ENCODE measurements at regions not wholly inside any gene's neighbourhood (a gene's known extent, or its start where the extent isn't known, plus 50 kb on each side); places are given as distances from the start of the nearest gene placed in this dataset.

GRCh38 chr3:152146461-152146860 lies 122.3 kb upstream of the MBNL1 start (continued):
- TF ChIP-seq E2F5 (CRISPR knock-in tag; IDR thresholded peaks at IDR 0.05) (no peak), CREM (CRISPR knock-in tag; IDR thresholded peaks at IDR 0.05) (no peak), ETV6 (CRISPR knock-in tag; IDR thresholded peaks at IDR 0.05) (no peak), USF2 (CRISPR knock-in tag; IDR thresholded peaks at IDR 0.05) (no peak), IRF1 (CRISPR knock-in tag; IDR thresholded peaks at IDR 0.05) (no peak), ATF3 (CRISPR knock-in tag; conservative IDR thresholded peaks at IDR 0.05) (no peak)

- Mint-ChIP-seq H3K36me3 (no peaks in the 10 kb centered on the region), H3K27ac (no peak overlapping the region), H3K4me3 (no peak overlapping the region), H3K27me3 (ENCODE audit: low read depth) (no peaks in the 10 kb centered on the region), H3K4me1 (peaks cover 33% of the 10 kb centered on the region), H3K9me3 (no peaks in the 10 kb centered on the region; the same call in 1 of the 2 replicates)
- DNase-seq (ENCODE audit: low spot score), result no peak
- ChIA-PET CTCF (no interaction called here), POLR2A (no interaction called here)
- no peak for ATAC-seq
- no peak for TF ChIP-seq ZBTB43 (CRISPR knock-in tag; IDR thresholded peaks at IDR 0.05)
- TF ChIP-seq CTCF (IDR thresholded peaks at IDR 0.05), result no peak
- no peak for TF ChIP-seq NR3C1 (CRISPR knock-in tag; conservative IDR thresholded peaks at IDR 0.05; ENCODE audit: low read depth)
- no peak for TF ChIP-seq ZNF219 (CRISPR knock-in tag; IDR thresholded peaks at IDR 0.05; ENCODE audit: borderline replicate concordance)
- TF ChIP-seq NFE2L1 (CRISPR knock-in tag; IDR thresholded peaks at IDR 0.05), result no peak
- TF ChIP-seq MXD4 (CRISPR knock-in tag; IDR thresholded peaks at IDR 0.05; ENCODE audit: borderline replicate concordance), result no peak
Measured at GRCh38 chr3:152147748-152148147, 121.0 kb upstream of the MBNL1 start.

GRCh38 chr3:152148579-152148978 lies 120.2 kb upstream of the MBNL1 start:
- Mint-ChIP-seq H3K27me3 (ENCODE audit: low read depth) (no peaks in the 10 kb centered on the region), H3K4me1 (peaks cover 33% of the 10 kb centered on the region), H3K4me3 (no peak overlapping the region), H3K27ac (no peak overlapping the region), H3K9me3 (peaks cover 3% of the 10 kb centered on the region), H3K36me3 (no peaks in the 10 kb centered on the region)
- TF ChIP-seq MLX (CRISPR knock-in tag; IDR thresholded peaks at IDR 0.05), result no peak
- peak; percentile 50; the same call in 1 of the 2 replicates for TF ChIP-seq USF2 (CRISPR knock-in tag; IDR thresholded peaks at IDR 0.05)
- 0 out of 2 replicates have a peak, but pooled peaks have one; percentile 27 for TF ChIP-seq USF1 (CRISPR knock-in tag; IDR thresholded peaks at IDR 0.05)
- no peak for TF ChIP-seq ZNF138 (CRISPR knock-in tag; conservative IDR thresholded peaks at IDR 0.05)
- CTCF ChIA-PET, result no interaction called here
- DNase-seq (ENCODE audit: low spot score) (peak; percentile 14), ATAC-seq (peak; percentile 99)
- POLR2A ChIA-PET, result no interaction called here
